Endothelial cell (in vitro differentiated cells): ENCODE measurements at regions not wholly inside any gene's neighbourhood (a gene's known extent, or its start where the extent isn't known, plus 50 kb on each side); places are given as distances from the start of the nearest gene placed in this dataset.

ENCODE experiments used
- DNase-seq: peaks from one replicate; pipeline ENCODE4 v3.0.0; 2021; ENCODE audit warnings: low spot score
- H3K27ac Mint-ChIP-seq: one replicate; pipeline ENCODE4 v1.8.0; 2021; ENCODE audit warnings: mixed read lengths, inconsistent platforms; ENCODE audit not compliant: unreplicated experiment
- H3K27me3 Mint-ChIP-seq: one replicate; pipeline ENCODE4 v1.8.0; 2021; ENCODE audit warnings: mild to moderate bottlenecking, moderate library complexity, mixed read lengths, inconsistent platforms; ENCODE audit not compliant: unreplicated experiment
- H3K36me3 Mint-ChIP-seq: one replicate; pipeline ENCODE4 v1.8.0; 2021; ENCODE audit warnings: mild to moderate bottlenecking, low read depth, mixed read lengths, inconsistent platforms; ENCODE audit not compliant: unreplicated experiment
- H3K4me1 Mint-ChIP-seq: one replicate; pipeline ENCODE4 v1.8.0; 2021; ENCODE audit warnings: mild to moderate bottlenecking, mixed read lengths, inconsistent platforms; ENCODE audit not compliant: unreplicated experiment
- H3K4me3 Mint-ChIP-seq: one replicate; pipeline ENCODE4 v1.8.0; 2021; ENCODE audit warnings: mild to moderate bottlenecking, mixed read lengths, inconsistent platforms; ENCODE audit not compliant: unreplicated experiment
- H3K9me3 Mint-ChIP-seq: one replicate; pipeline ENCODE4 v1.8.0; 2021; ENCODE audit warnings: mixed read lengths, inconsistent platforms; ENCODE audit not compliant: unreplicated experiment
- TF ChIP-seq, protein P1 (sequence below): fragments of 200-600 bp; sonication (generic); IDR thresholded peaks from one replicate; pipeline ENCODE4 v1.5.0; 2021; ENCODE audit warnings: antibody characterized with exemption; ENCODE audit not compliant: unreplicated experiment

DNA sequence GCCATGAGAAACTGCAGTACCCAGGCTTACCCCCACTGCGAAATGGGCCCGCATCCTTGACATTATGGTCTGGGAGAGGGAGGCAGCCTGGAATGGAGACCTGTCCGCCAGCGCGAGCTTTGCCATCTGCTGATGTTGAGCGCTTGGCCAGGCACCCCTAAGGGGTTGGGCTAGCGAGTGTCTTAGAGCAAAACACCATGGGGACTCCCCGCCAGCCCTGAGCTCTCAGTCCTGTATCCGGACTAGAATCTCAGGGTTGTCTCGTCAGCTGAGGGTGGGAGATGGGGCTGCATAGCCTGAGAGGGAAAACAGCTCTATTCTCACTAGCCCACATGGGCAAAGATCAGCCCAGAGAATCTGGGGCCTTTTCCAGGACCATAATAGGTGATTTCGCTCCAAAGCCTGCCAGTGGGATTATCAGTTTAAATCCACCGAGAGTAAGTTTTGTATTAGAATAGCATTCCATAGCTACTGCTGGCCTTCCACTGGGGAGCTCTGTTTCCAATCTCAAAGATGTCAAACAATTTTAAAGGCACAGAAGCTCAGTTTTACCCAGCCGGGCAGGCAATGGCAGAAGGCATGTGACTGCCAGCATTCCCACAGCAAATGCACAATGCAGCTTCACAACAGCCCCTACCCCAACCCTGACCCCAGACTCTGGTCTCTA is 167.5 kb upstream of the TPM1 start:
- H3K4me3 Mint-ChIP-seq: no peak overlapping the region
- H3K9me3 Mint-ChIP-seq: no peaks in the 10 kb centered on the region
- no peak for DNase-seq
- H3K27me3 Mint-ChIP-seq: no peaks in the 10 kb centered on the region
- H3K4me1 Mint-ChIP-seq: peaks cover 7% of the 10 kb centered on the region
- no peaks in the 10 kb centered on the region for H3K36me3 Mint-ChIP-seq
- TF ChIP-seq, protein P1, sequence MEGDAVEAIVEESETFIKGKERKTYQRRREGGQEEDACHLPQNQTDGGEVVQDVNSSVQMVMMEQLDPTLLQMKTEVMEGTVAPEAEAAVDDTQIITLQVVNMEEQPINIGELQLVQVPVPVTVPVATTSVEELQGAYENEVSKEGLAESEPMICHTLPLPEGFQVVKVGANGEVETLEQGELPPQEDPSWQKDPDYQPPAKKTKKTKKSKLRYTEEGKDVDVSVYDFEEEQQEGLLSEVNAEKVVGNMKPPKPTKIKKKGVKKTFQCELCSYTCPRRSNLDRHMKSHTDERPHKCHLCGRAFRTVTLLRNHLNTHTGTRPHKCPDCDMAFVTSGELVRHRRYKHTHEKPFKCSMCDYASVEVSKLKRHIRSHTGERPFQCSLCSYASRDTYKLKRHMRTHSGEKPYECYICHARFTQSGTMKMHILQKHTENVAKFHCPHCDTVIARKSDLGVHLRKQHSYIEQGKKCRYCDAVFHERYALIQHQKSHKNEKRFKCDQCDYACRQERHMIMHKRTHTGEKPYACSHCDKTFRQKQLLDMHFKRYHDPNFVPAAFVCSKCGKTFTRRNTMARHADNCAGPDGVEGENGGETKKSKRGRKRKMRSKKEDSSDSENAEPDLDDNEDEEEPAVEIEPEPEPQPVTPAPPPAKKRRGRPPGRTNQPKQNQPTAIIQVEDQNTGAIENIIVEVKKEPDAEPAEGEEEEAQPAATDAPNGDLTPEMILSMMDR: no peak
- no peak overlapping the region for H3K27ac Mint-ChIP-seq

GRCh38 chr15:62875626-62876021 is 166.9 kb upstream of the TPM1 start:
- H3K36me3 Mint-ChIP-seq: no peaks in the 10 kb centered on the region
- H3K27ac Mint-ChIP-seq: no peak overlapping the region
- no peak overlapping the region for H3K4me3 Mint-ChIP-seq
- DNase-seq: no peak
- no peaks in the 10 kb centered on the region for H3K27me3 Mint-ChIP-seq
- TF ChIP-seq, protein P1: no peak
- H3K9me3 Mint-ChIP-seq: no peaks in the 10 kb centered on the region
- H3K4me1 Mint-ChIP-seq: peaks cover 7% of the 10 kb centered on the region

- Mint-ChIP-seq H3K9me3 (no peaks in the 10 kb centered on the region), H3K4me1 (peaks cover 7% of the 10 kb centered on the region)
- no peak for DNase-seq
These were observed 165.2 kb upstream of the TPM1 start for GRCh38 chr15:62877276-62877857.

GRCh38 chr15:62878070-62878469 is 164.5 kb upstream of the TPM1 start:
- H3K27me3 Mint-ChIP-seq: no peaks in the 10 kb centered on the region
- no peak overlapping the region for H3K27ac Mint-ChIP-seq
- H3K4me3 Mint-ChIP-seq: no peak overlapping the region
- no peak for DNase-seq
- H3K36me3 Mint-ChIP-seq: no peaks in the 10 kb centered on the region
- H3K4me1 Mint-ChIP-seq: peaks cover 7% of the 10 kb centered on the region
- H3K9me3 Mint-ChIP-seq: no peaks in the 10 kb centered on the region
- TF ChIP-seq, protein P1: no peak

More at GRCh38 chr15:62877276-62877857, 165.2 kb upstream of the TPM1 start:
- Mint-ChIP-seq H3K27me3 (no peaks in the 10 kb centered on the region), H3K27ac (no peak overlapping the region), H3K4me3 (no peak overlapping the region), H3K36me3 (no peaks in the 10 kb centered on the region)
- TF ChIP-seq, protein P1: no peak

- H3K4me3 Mint-ChIP-seq: no peak overlapping the region
- H3K36me3 Mint-ChIP-seq: no peaks in the 10 kb centered on the region
- H3K27ac Mint-ChIP-seq: no peak overlapping the region
- peaks cover 7% of the 10 kb centered on the region for H3K4me1 Mint-ChIP-seq
- no peaks in the 10 kb centered on the region for H3K27me3 Mint-ChIP-seq
- H3K9me3 Mint-ChIP-seq: no peaks in the 10 kb centered on the region
- TF ChIP-seq, protein P1: no peak
- no peak for DNase-seq
These were observed 162.8 kb upstream of the TPM1 start for GRCh38 chr15:62879770-62880169.
